ENCODE measurements at regions not wholly inside any gene's neighbourhood (a gene's known extent, or its start where the extent isn't known, plus 50 kb on each side); places are given as distances from the start of the nearest gene placed in this dataset.

- no TSS peak for BruUV-seq (replicated peaks)
- POLR2A ChIA-PET, result interaction anchor here (1.4 kb wide), 1 partner anchor 9 kb away, joined by 3 read pairs; no protein-coding TSS in a partner anchor
These were observed 92.2 kb downstream of the MRPL36 start for GRCh38 chr5:1707467-1707866.

GRCh38 chr5:1706428-1706827, 93.2 kb downstream of the MRPL36 start:
- no peak overlapping the region for H3K4me2 ChIP-seq (ENCODE audit: low read length)

More at GRCh38 chr5:1707467-1707866, 92.2 kb downstream of the MRPL36 start:
- DNase-seq (ENCODE audit: low spot score), result no peak
- no peak overlapping the region for H3K4me2 ChIP-seq (ENCODE audit: low read length)
- H3K36me3 ChIP-seq (ENCODE audit: insufficient read depth, low read length), result no peaks in the 10 kb centered on the region
- no peak overlapping the region for H3K4me3 ChIP-seq (ENCODE audit: low read depth, low read length, poor library complexity, severe bottlenecking)
- H3K9me2 ChIP-seq (ENCODE audit: insufficient read depth, low read length), result no peaks in the 10 kb centered on the region
- H2AFZ ChIP-seq (ENCODE audit: low read length), result no peak overlapping the region
- H3K79me2 ChIP-seq (ENCODE audit: insufficient read depth, low read depth, low read length), result no peaks in the 10 kb centered on the region
- intact Hi-C loops (cut with micrococcal nuclease; ENCODE audit: unreplicated experiment), result no loop called here
- no peaks in the 10 kb centered on the region for H3K9me3 ChIP-seq (ENCODE audit: low read length)
- CTCF ChIA-PET (ENCODE audit: unreplicated experiment), result no interaction called here
- H3K27ac ChIP-seq (ENCODE audit: low read depth, low read length, poor library complexity, severe bottlenecking), result no peak overlapping the region
- H4K20me1 ChIP-seq (ENCODE audit: insufficient read depth, low read length), result no peaks in the 10 kb centered on the region
- H3K4me1 ChIP-seq (ENCODE audit: insufficient read depth, low read length, poor library complexity, severe bottlenecking), result peaks cover 14% of the 10 kb centered on the region
- TF ChIP-seq EZH2phosphoT487 (IDR thresholded peaks at IDR 0.05; ENCODE audit: borderline replicate concordance, low read depth, low read length) (no peak), CTCF (conservative IDR thresholded peaks at IDR 0.05; ENCODE audit: low read length) (no peak)

More at GRCh38 chr5:1706428-1706827, 93.2 kb downstream of the MRPL36 start:
- Histone ChIP-seq H3K27ac (ENCODE audit: low read depth, low read length, poor library complexity, severe bottlenecking) (no peak overlapping the region), H3K36me3 (ENCODE audit: insufficient read depth, low read length) (no peaks in the 10 kb centered on the region), H3K9me2 (ENCODE audit: insufficient read depth, low read length) (no peaks in the 10 kb centered on the region), H4K20me1 (ENCODE audit: insufficient read depth, low read length) (no peaks in the 10 kb centered on the region), H3K4me1 (ENCODE audit: insufficient read depth, low read length, poor library complexity, severe bottlenecking) (peaks cover 14% of the 10 kb centered on the region), H3K4me3 (ENCODE audit: low read depth, low read length, poor library complexity, severe bottlenecking) (no peak overlapping the region), H2AFZ (ENCODE audit: low read length) (no peak overlapping the region), H3K79me2 (ENCODE audit: insufficient read depth, low read depth, low read length) (no peaks in the 10 kb centered on the region), H3K9me3 (ENCODE audit: low read length) (no peaks in the 10 kb centered on the region)
- no TSS peak for BruUV-seq (replicated peaks)
- DNase-seq (ENCODE audit: low spot score), result no peak
- ChIA-PET CTCF (ENCODE audit: unreplicated experiment) (no interaction called here), POLR2A (interaction anchor here (1.4 kb wide), 1 partner anchor 8 kb away, joined by 3 read pairs; no protein-coding TSS in a partner anchor)
- TF ChIP-seq CTCF (conservative IDR thresholded peaks at IDR 0.05; ENCODE audit: low read length) (no peak), EZH2phosphoT487 (IDR thresholded peaks at IDR 0.05; ENCODE audit: borderline replicate concordance, low read depth, low read length) (no peak)
- intact Hi-C loops (cut with micrococcal nuclease; ENCODE audit: unreplicated experiment), result no loop called here

Measured in OCI-LY7 (cell line).